Omental fat pad (tissue), 3 donors: ENCODE measurements at regions not wholly inside any gene's neighbourhood (a gene's known extent, or its start where the extent isn't known, plus 50 kb on each side); places are given as distances from the start of the nearest gene placed in this dataset.
A peak's percentile ranks its signal among the peaks of the same experiment; 100 is the strongest.

Experiments
- ATAC-seq: fragments of 150-250 bp; one replicate; pipeline ENCODE4 v1.9.1; 2016; ENCODE audit warnings: mild to moderate bottlenecking, moderate library complexity; ENCODE audit not compliant: low FRiP score
- DNase-seq: peaks from one replicate; pipeline ENCODE4 v3.0.0-alpha.2; 2019; ENCODE audit warnings: low spot score
- CTCF ChIP-seq, 3 donors: fragments of 450-650 bp; IDR thresholded peaks; one replicate each; pipeline ENCODE4 v1.5.1; 2016 to 2017; ENCODE audit warnings: antibody characterized with exemption in 3 of 3, mild to moderate bottlenecking in 3 of 3, moderate library complexity in 2 of 3

GRCh38 chr4:59570860-59571476, 1629.2 kb upstream of the ADGRL3 start:
- ATAC-seq (no peak), DNase-seq (no peak)
- TF ChIP-seq CTCF (IDR thresholded peaks at IDR 0.05) = no peak

- DNase-seq (no peak), ATAC-seq (no peak)
- TF ChIP-seq CTCF (IDR thresholded peaks at IDR 0.05) = no peak
These were observed 1628.2 kb upstream of the ADGRL3 start for GRCh38 chr4:59571805-59572430.

DNA sequence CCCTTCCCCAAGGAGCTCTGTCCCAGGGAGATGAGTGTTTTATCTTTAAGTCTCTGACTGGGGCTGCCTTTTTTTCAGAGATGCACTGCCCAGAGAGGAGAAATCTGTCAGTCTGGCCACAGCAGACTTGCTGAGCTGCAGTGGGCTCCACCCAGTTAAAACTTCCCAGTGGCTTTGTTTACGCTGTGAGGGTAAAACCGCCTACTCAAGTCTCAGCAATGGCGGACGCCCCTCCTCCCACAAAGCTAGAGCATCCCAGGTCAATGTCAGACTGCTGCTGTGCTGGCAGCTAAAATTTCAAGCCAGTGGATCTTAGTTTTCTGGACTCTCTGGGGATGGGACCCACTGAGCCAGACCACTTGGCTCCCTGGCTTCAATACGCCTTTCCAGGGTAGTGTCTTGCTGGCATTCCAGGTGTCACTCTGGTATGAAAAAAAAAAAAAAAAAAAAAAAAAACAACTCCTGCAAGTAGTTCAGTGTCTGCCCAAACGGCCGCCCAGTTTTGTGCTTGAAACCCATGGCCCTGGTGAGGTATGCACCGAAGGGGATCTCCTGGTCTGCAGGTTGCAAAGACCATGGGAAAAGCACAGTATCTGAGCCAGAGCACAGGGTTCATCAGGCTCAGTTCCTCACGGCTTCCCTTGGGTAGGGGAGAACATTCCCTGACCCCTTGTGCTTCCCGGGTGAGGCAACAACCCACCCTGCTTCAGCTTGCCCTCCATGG, 1616.1 kb upstream of the ADGRL3 start:
- no peak for TF ChIP-seq CTCF (IDR thresholded peaks at IDR 0.05)
- no peak for DNase-seq
- ATAC-seq = no peak

- no peak for ATAC-seq
- no peak for TF ChIP-seq CTCF (IDR thresholded peaks at IDR 0.05)
- DNase-seq = no peak
These were observed 1602.4 kb upstream of the ADGRL3 start for GRCh38 chr4:59597536-59598329.

DNA sequence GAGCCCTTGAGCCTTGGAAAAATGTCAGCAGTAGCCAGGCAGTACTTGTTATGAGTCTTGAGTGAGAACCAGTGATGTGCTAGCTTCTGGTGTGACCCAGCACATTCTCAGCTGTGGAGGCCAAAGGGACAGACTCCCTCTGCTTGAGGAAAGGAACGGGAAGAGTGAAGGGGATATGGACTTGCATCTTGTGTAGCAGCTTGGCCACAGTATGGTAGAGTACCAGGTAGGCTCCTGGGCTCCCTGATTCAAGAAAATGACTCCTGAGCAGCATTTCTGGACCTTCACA, 1601.9 kb upstream of the ADGRL3 start:
- DNase-seq (no peak), ATAC-seq (no peak)
- no peak for TF ChIP-seq CTCF (IDR thresholded peaks at IDR 0.05)

- ATAC-seq = peak; percentile 55
- TF ChIP-seq CTCF (IDR thresholded peaks at IDR 0.05) = no peak
- DNase-seq = no peak
These were observed 1591.7 kb upstream of the ADGRL3 start for GRCh38 chr4:59608466-59608865.
